Body of pancreas (tissue), 4 donors: ENCODE measurements at regions not wholly inside any gene's neighbourhood (a gene's known extent, or its start where the extent isn't known, plus 50 kb on each side); places are given as distances from the start of the nearest gene placed in this dataset.

Experiments
- ATAC-seq: fragments of 150-250 bp; one replicate; pipeline ENCODE4 v1.9.1; 2016
- DNase-seq, 4 donors: peaks; one replicate each; pipeline ENCODE4 v3.0.0-alpha.2; 2019
- H3K27ac ChIP-seq, 4 donors: fragments of 200-600 bp; sonication (generic); 1 replicate in 3 of 4; 2 replicates in 1 of 4; pipeline versions ENCODE4 v1.5.1 to v1.6.1; 2016 to 2019; ENCODE audit warnings: mild to moderate bottlenecking in 1 of 4, mixed read lengths in 1 of 4, moderate library complexity in 1 of 4
- H3K27me3 ChIP-seq, 2 donors: fragments of 200-600 bp; sonication (generic); one replicate each; pipeline ENCODE4 v1.6.0; 2016; ENCODE audit warnings: mild to moderate bottlenecking in 1 of 2
- H3K36me3 ChIP-seq, 2 donors: fragments of 200-600 bp; sonication (generic); replicated peaks in 1 of 2; 2 replicates each; pipeline ENCODE4 v1.5.1; 2016; ENCODE audit warnings: low read depth in 2 of 2; ENCODE audit not compliant: insufficient read depth in 1 of 2
- H3K4me1 ChIP-seq: fragments of 200-600 bp; sonication (generic); one replicate; pipeline ENCODE4 v1.6.0; 2016
- H3K4me3 ChIP-seq, 2 donors: fragments of 200-600 bp; sonication (generic); 1 replicate in 1 of 2; 2 replicates in 1 of 2; pipeline ENCODE4 v1.5.1; 2016 to 2019
- H3K9me3 ChIP-seq, 3 donors: fragments of 200-600 bp; sonication (generic); 1 replicate in 2 of 3; 2 replicates in 1 of 3; pipeline ENCODE4 v1.5.1; 2016
- POLR2A ChIP-seq, 3 donors: fragments of 450-650 bp; IDR thresholded peaks; one replicate each; pipeline ENCODE4 v1.6.1; 2016; ENCODE audit warnings: antibody characterized with exemption in 3 of 3, mild to moderate bottlenecking in 2 of 3
- WGBS, 2 donors: methylation state at CpG; one replicate each; pipeline ENCODE4 v1.1.5; 2017; 5-methylcytosine and 5-hydroxymethylcytosine counted together
- intact Hi-C: fragments of 100-400 bp; cut with DNase I; formaldehyde crosslinking; loops from one replicate; pipeline ENCODE4 v1.15.1; 2023
- TF ChIP-seq, protein P1 (sequence below), 7 experiments: fragments of 450-650 bp in 4 of 7; fragments of 200-600 bp in 3 of 7; sonication (generic) in 3 of 7; IDR thresholded peaks; one replicate each; pipeline ENCODE4 v1.5.1; 2016 to 2019; ENCODE audit warnings: antibody characterized with exemption in 7 of 7

DNA sequence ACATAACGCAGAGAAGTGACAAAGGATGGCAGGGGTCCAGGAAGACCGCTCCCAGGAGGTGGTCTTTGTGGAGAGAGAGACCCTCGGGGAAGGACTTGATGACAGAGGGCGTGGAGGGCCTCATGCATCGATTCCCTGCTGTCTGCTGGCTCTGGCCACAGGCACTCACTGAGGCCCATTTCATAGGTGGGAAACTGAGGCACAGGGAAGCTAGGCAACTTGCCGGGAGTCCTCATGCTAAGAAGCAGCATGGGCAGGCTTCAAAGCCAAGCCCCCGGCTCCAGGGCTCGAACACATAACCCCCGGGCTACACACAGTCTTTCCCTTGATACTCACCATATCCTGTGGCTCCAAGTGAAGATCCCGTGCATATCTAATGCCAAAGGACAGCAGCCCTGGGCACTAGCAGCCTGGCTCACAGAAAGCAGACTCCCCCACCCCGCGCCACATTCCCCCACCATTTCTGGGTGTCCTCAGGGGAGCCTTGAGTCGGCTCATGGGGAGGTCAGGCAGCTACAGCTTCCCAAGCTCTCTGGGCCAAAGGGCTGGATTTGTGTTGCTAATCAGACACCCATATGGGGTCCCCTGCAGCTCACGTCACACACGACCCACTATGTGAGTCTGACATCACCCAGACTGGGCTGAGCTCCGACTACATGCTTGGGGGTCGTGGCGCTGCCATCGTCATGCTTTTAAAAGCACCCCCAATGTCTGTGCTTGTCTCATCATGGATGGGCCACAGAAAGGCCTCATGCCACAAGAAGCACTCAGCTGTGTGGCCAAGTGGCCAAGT, 130.9 kb upstream of the PMEPA1 start:
- no peak overlapping the region for H3K27ac ChIP-seq
- H3K4me1 ChIP-seq: no peaks in the 10 kb centered on the region
- ATAC-seq (no peak), DNase-seq (no peak)
- TF ChIP-seq, protein P1, sequence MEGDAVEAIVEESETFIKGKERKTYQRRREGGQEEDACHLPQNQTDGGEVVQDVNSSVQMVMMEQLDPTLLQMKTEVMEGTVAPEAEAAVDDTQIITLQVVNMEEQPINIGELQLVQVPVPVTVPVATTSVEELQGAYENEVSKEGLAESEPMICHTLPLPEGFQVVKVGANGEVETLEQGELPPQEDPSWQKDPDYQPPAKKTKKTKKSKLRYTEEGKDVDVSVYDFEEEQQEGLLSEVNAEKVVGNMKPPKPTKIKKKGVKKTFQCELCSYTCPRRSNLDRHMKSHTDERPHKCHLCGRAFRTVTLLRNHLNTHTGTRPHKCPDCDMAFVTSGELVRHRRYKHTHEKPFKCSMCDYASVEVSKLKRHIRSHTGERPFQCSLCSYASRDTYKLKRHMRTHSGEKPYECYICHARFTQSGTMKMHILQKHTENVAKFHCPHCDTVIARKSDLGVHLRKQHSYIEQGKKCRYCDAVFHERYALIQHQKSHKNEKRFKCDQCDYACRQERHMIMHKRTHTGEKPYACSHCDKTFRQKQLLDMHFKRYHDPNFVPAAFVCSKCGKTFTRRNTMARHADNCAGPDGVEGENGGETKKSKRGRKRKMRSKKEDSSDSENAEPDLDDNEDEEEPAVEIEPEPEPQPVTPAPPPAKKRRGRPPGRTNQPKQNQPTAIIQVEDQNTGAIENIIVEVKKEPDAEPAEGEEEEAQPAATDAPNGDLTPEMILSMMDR (IDR thresholded peaks at IDR 0.05): no peak
- TF ChIP-seq POLR2A (IDR thresholded peaks at IDR 0.05): no peak
- WGBS, 2 donors: 74 to 76% methylated on average over 10 to 19 of the region's 19 CpGs
- H3K4me3 ChIP-seq: no peak overlapping the region
- H3K27me3 ChIP-seq: no peaks in the 10 kb centered on the region
- no peaks in the 10 kb centered on the region for H3K36me3 ChIP-seq
- H3K9me3 ChIP-seq: no peaks in the 10 kb centered on the region
- intact Hi-C loops: no loop called here

DNA sequence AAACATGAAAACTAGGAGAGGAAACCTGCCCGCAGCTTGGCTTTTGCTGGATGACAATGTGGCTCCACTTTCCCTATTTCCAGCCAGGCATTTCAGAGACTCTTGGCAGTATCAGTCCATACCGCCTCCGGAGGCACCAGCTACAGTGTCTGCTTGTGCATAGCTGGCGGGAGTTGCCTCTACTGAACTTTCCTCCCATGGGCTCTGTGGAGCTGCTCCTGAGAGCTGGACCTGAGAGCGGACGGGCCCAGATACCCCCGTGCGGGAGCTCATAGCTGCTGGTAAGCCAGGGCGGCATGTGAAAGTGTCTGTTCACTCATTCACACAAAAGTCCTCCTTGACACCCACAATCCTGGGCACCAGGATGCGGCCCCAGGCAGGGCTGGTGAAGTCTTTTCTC, 130.3 kb upstream of the PMEPA1 start:
- no peaks in the 10 kb centered on the region for H3K27me3 ChIP-seq
- H3K27ac ChIP-seq: no peak overlapping the region
- 76 to 86% methylated on average over 8 to 10 of the region's 10 CpGs for WGBS, 2 donors
- intact Hi-C loops: no loop called here
- DNase-seq: no peak
- no peaks in the 10 kb centered on the region for H3K4me1 ChIP-seq
- no peaks in the 10 kb centered on the region for H3K36me3 ChIP-seq
- H3K9me3 ChIP-seq: no peaks in the 10 kb centered on the region
- ATAC-seq: no peak
- TF ChIP-seq POLR2A (IDR thresholded peaks at IDR 0.05): no peak
- H3K4me3 ChIP-seq: no peak overlapping the region

DNA sequence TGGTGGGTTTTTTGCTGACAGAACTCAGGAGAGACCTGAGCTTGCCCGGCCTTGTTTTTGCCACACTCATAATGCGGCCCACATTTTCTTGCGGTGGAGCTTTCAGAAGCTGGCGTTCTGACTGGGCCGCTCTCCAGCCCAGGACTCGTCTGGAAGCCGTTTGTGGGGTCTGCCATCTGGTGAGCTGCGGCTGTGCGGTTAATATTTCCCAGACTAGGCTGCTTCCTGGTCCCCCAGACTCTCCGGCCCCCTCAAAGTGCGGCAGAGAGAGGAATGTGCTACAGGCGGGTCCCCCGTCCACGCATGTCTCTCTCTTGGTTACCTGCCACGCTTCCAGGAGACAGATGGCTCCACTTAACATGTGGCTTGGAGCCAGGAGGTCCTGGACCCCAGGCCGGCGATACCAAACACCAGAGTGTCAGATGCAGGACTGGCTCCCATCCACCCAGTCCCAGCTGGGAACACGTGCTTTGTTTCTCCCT, 128.9 kb upstream of the PMEPA1 start:
- no peak for DNase-seq
- H3K36me3 ChIP-seq: no peaks in the 10 kb centered on the region
- H3K4me1 ChIP-seq: no peaks in the 10 kb centered on the region
- no peak for ATAC-seq
- no peak for TF ChIP-seq POLR2A (IDR thresholded peaks at IDR 0.05)
- TF ChIP-seq, protein P1 (IDR thresholded peaks at IDR 0.05): no peak
- WGBS, 2 donors: 46 to 61% methylated on average over 14 to 18 of the region's 18 CpGs
- H3K27ac ChIP-seq: no peak overlapping the region
- no peaks in the 10 kb centered on the region for H3K9me3 ChIP-seq
- intact Hi-C loops: no loop called here
- no peak overlapping the region for H3K4me3 ChIP-seq
- no peaks in the 10 kb centered on the region for H3K27me3 ChIP-seq

DNA sequence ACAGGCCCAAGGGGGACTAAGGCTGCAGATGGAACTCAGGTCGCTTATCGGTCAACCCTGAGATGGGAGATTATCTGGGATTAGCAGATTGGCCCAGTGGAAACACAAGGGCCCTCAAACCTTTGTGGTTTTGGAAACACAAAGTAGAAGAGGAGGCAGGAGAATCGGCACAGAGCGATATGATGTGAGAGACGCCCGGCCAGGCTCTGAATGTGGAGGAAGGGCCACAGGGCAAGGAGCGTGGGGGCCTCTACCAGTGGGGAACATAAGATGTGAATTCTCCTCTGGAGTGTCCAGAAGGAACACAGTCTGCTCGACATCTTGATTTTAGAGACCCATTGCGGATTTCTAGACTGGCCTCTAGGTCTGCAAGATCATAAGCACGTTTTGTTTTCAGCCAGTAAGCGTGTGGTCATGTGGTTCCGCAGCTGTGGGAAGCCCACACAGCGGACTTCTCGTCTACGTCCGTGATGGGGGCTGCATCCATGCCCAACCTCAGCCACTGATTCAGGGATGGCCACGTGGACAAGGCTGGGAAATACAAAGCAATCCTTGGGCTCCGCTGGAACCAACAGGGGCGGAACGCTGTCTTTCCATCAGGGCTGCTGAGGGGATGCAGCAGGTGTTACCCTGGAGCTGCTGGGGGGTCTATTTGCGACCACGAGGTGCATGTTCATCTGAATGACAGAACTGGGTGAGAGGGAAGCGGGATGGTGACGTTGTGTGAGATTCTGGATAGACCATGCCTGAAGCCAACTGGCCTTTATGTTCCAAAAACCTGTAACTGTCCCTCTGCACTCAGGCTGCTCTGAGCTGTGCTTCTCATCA, 127.6 kb upstream of the PMEPA1 start:
- no peak for ATAC-seq
- no peaks in the 10 kb centered on the region for H3K9me3 ChIP-seq
- WGBS, 2 donors: 74 to 81% methylated on average over 18 to 24 of the region's 24 CpGs

More for the DNA sequence above, 127.6 kb upstream of the PMEPA1 start:
- H3K4me3 ChIP-seq: no peak overlapping the region
- H3K27me3 ChIP-seq: no peaks in the 10 kb centered on the region
- intact Hi-C loops: no loop called here
- H3K4me1 ChIP-seq: no peaks in the 10 kb centered on the region
- H3K27ac ChIP-seq: no peak overlapping the region
- TF ChIP-seq POLR2A (IDR thresholded peaks at IDR 0.05): no peak
- TF ChIP-seq, protein P1 (IDR thresholded peaks at IDR 0.05): no peak
- no peak for DNase-seq
- no peaks in the 10 kb centered on the region for H3K36me3 ChIP-seq
